HUES64 (cell line): ENCODE measurements at regions not wholly inside any gene's neighbourhood (a gene's known extent, or its start where the extent isn't known, plus 50 kb on each side); places are given as distances from the start of the nearest gene placed in this dataset.

Source experiments
- H3K27ac ChIP-seq: 2 replicates; pipeline ENCODE4 v1.7.0; 2013; ENCODE audit warnings: low read depth, low read length, inconsistent platforms
- H3K27me3 ChIP-seq: 2 replicates; pipeline ENCODE4 v1.6.1; 2013; ENCODE audit warnings: mild to moderate bottlenecking, low read length; ENCODE audit not compliant: insufficient read depth
- H3K36me3 ChIP-seq: 2 replicates; pipeline ENCODE4 v1.6.1; 2013; ENCODE audit warnings: mild to moderate bottlenecking, low read length; ENCODE audit not compliant: insufficient read depth
- H3K4me1 ChIP-seq: 2 replicates; pipeline ENCODE4 v1.6.1; 2013; ENCODE audit warnings: mild to moderate bottlenecking, low read length, moderate library complexity; ENCODE audit not compliant: insufficient read depth
- H3K4me3 ChIP-seq: 2 replicates; pipeline ENCODE4 v1.5.1; 2013; ENCODE audit warnings: mild to moderate bottlenecking, low read length, moderate library complexity
- H3K9ac ChIP-seq: 2 replicates; pipeline ENCODE4 v1.6.1; 2013; ENCODE audit warnings: mild to moderate bottlenecking, low read depth, low read length
- H3K9me3 ChIP-seq: 2 replicates; pipeline ENCODE4 v1.6.1; 2013; ENCODE audit warnings: low read depth, low read length; ENCODE audit not compliant: insufficient read depth
- WGBS: fragments of 150-250, 120-280 bp; methylation state at CpG from one replicate; pipeline ENCODE4 v1.1.7; 2013; ENCODE audit warnings: missing lambda C conversion rate; 5-methylcytosine and 5-hydroxymethylcytosine counted together

DNA sequence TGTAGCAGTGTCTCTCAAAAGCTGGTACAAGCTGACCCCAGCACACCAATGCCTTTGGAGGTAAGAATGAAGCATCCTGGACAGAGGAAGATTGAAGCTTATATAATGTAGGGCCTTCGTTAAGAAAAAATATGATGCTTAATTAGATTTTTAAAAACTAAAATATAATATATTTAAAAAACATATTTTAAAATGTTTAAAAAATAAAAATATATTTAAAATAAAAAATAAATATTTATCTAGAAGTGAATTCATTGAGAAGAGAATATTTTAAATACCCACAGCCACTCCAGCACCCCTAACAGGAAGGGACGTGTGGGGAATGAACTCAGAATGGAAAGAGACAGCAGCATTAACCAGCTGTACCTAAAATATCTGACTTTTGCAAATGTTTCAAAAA is 65.1 kb upstream of the DDX53 start:
- H3K9ac ChIP-seq: no peak overlapping the region
- H3K9me3 ChIP-seq: no peaks in the 10 kb centered on the region
- WGBS: no CpG with 5 or more reads among the region's 2 CpGs
- H3K4me1 ChIP-seq: no peaks in the 10 kb centered on the region
- no peaks in the 10 kb centered on the region for H3K36me3 ChIP-seq
- H3K27ac ChIP-seq: no peak overlapping the region
- no peaks in the 10 kb centered on the region for H3K27me3 ChIP-seq
- H3K4me3 ChIP-seq: no peak overlapping the region

DNA sequence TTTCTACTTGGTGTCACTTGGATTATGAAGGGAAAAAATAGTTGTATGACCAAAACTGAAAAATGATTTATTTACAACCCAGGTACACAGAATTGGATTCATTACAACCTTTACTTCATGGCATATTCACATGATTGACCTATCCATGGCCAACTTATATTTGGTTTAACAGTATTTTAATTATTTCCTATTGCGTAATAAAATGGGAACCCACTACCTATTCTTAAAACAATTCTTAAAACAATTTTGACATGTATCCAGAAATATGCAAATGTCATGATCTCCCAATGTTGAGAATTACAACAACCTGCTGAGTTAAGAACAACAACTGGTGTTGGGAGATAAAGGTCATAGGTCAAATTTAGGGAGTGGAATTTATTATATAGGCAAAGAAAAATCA is 54.8 kb upstream of the DDX53 start:
- Histone ChIP-seq H3K4me1 (no peaks in the 10 kb centered on the region), H3K27me3 (no peaks in the 10 kb centered on the region), H3K36me3 (no peaks in the 10 kb centered on the region), H3K4me3 (no peak overlapping the region), H3K27ac (no peak overlapping the region), H3K9ac (no peak overlapping the region), H3K9me3 (no peaks in the 10 kb centered on the region)
- 100% methylated on average over 1 of the region's 1 CpG for WGBS
